ENCODE measurements at regions not wholly inside any gene's neighbourhood (a gene's known extent, or its start where the extent isn't known, plus 50 kb on each side); places are given as distances from the start of the nearest gene placed in this dataset.

DNA sequence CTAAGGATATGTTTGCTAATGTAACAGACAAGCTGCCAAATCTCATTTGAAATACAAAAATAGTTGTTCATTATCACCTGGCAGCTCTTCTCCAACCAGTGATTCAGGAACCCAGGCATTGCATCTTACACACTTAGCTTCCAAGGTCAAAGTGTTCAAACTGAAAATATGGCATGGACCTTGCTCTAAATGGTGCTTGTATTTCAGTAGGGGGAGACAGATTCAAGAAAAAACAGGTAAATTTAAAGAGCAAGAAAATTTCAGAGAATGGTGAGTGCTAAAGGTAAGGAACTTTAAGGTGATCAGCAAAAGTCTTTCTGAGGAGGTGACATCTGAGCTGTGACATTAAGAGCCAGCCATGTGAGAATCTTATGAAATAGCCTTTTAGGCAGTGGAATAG lies 82.8 kb upstream of the E2F8 start:
- ATAC-seq (no peak), DNase-seq (no peak)
- Mint-ChIP-seq H3K4me1 (no peaks in the 10 kb centered on the region), H3K27me3 (peaks cover 45% of the 10 kb centered on the region), H3K4me3 (no peak overlapping the region), H3K27ac (no peak overlapping the region), H3K36me3 (ENCODE audit: low read depth) (no peaks in the 10 kb centered on the region)
- no peaks in the 10 kb centered on the region for H3K9me3 ChIP-seq (ENCODE audit: control insufficient read depth, low read length, poor library complexity, severe bottlenecking)

DNA sequence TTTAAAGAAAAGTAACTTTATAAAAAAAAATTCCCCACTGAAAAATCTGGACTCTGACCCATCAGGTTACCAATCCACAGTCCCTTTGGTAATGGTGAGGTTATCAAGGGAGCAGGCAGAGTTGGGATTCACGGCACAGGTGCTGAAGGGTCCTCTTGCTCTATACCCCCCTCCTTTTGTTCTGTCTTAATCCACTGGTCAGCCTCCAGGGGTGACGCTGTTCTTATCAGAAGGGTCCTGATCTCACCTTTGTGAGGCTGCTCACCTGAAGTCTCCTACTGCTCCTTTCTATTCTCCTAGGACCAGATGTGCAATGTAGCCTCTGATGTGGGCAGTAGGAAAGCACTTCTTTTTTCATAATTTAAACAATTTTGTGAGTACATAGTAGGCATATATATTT lies 80.6 kb upstream of the E2F8 start:
- ATAC-seq (no peak), DNase-seq (no peak)
- H3K27ac Mint-ChIP-seq, result no peak overlapping the region
- H3K4me3 Mint-ChIP-seq, result no peak overlapping the region
- H3K9me3 ChIP-seq (ENCODE audit: control insufficient read depth, low read length, poor library complexity, severe bottlenecking), result no peaks in the 10 kb centered on the region
- no peaks in the 10 kb centered on the region for H3K4me1 Mint-ChIP-seq
- H3K36me3 Mint-ChIP-seq (ENCODE audit: low read depth), result no peaks in the 10 kb centered on the region
- H3K27me3 Mint-ChIP-seq, result peaks cover 42% of the 10 kb centered on the region

DNA sequence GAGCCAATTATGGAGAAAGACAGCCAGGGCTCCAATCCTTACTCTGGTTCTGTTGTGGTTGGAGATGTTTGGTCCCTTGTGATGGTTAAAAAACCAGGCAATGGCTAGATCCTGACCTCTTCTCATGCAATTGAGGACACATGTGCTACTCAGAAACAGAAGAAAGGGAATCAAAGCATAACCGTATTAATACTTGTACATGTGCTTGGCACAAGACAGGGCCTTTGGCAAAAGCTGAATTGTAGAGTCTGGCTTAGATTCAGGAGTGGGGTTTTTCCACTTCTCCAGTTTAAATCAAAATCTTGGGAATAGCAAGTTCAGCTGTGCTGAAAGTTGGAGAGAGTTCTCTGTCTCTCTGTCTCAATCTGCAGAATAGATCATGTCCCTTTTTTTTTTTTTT lies 80.1 kb upstream of the E2F8 start:
- Mint-ChIP-seq H3K27me3 (peaks cover 42% of the 10 kb centered on the region), H3K4me1 (no peaks in the 10 kb centered on the region), H3K4me3 (no peak overlapping the region), H3K27ac (no peak overlapping the region), H3K36me3 (ENCODE audit: low read depth) (no peaks in the 10 kb centered on the region)
- no peaks in the 10 kb centered on the region for H3K9me3 ChIP-seq (ENCODE audit: control insufficient read depth, low read length, poor library complexity, severe bottlenecking)
- ATAC-seq, result no peak
- DNase-seq, result no peak

DNA sequence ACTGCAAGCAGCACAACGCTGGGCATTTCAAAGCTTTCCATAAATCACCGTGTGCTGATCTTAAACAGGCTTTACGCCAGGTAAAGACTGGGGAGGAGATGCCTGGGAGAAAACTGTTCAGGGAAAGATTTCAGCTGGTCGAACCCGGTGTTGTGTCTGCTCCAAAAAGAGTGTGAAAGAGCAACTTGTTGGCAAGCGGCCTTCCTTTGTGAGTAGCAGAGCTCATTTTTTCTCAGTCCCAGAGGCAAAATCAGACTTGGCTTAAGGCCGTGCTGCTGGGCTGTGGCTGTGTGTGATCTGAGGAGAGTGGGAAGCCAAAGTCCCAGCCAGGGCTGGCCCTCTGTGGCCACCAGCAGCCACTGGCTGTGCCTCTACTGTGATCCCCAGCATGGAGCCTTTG lies 75.7 kb upstream of the E2F8 start:
- DNase-seq, result no peak
- Mint-ChIP-seq H3K4me1 (no peaks in the 10 kb centered on the region), H3K4me3 (no peak overlapping the region), H3K27ac (no peak overlapping the region), H3K36me3 (ENCODE audit: low read depth) (no peaks in the 10 kb centered on the region), H3K27me3 (peaks cover 22% of the 10 kb centered on the region)
- no peaks in the 10 kb centered on the region for H3K9me3 ChIP-seq (ENCODE audit: control insufficient read depth, low read length, poor library complexity, severe bottlenecking)
- no peak for ATAC-seq

DNA sequence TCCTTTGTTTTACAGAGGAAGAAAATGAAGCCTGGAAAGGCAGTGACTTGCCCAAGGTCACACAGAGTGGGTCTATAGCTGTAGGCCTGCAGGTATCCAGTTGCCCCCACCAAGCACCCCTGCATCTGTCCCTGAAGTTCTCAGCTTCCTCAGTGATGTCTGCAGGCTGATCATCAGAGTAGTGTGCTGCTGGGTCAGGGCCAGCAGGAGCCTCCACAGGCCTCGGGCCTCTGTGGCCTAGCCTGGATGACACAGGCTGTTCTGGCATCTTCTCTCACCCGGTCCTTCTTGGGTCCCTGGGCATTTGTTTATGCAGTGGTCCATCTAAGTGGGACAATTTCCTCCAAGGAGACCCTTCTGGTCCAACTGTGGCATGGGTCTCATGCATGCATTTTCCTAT lies 74.8 kb upstream of the E2F8 start:
- no peak for ATAC-seq
- Mint-ChIP-seq H3K36me3 (ENCODE audit: low read depth) (no peaks in the 10 kb centered on the region), H3K27ac (no peak overlapping the region), H3K27me3 (peaks cover 15% of the 10 kb centered on the region), H3K4me1 (no peaks in the 10 kb centered on the region), H3K4me3 (no peak overlapping the region)
- DNase-seq, result no peak
- H3K9me3 ChIP-seq (ENCODE audit: control insufficient read depth, low read length, poor library complexity, severe bottlenecking), result no peaks in the 10 kb centered on the region

DNA sequence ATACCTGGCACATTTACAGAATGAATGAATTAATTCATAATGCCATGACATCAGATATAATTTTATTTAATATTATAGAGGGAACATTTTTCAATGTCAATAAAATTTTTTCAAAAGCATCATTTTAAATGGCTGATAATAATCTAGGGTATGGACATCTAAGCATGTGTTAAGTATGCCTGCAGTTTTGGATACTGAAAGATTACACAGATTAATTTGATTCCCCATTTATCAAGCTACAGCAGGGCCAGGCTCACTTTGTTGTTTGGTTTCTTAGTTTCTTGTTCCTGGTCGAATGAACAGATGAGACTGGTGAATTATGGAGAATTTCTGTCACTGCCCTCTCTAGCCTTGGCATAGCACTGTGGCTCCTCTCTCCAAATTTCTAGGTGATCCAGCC lies 72.4 kb upstream of the E2F8 start:
- ATAC-seq (no peak), DNase-seq (no peak)
- no peaks in the 10 kb centered on the region for H3K4me1 Mint-ChIP-seq
- no peak overlapping the region for H3K4me3 Mint-ChIP-seq
- peaks cover 16% of the 10 kb centered on the region for H3K27me3 Mint-ChIP-seq
- no peaks in the 10 kb centered on the region for H3K36me3 Mint-ChIP-seq (ENCODE audit: low read depth)
- H3K27ac Mint-ChIP-seq, result no peak overlapping the region
- H3K9me3 ChIP-seq (ENCODE audit: control insufficient read depth, low read length, poor library complexity, severe bottlenecking), result no peaks in the 10 kb centered on the region

DNA sequence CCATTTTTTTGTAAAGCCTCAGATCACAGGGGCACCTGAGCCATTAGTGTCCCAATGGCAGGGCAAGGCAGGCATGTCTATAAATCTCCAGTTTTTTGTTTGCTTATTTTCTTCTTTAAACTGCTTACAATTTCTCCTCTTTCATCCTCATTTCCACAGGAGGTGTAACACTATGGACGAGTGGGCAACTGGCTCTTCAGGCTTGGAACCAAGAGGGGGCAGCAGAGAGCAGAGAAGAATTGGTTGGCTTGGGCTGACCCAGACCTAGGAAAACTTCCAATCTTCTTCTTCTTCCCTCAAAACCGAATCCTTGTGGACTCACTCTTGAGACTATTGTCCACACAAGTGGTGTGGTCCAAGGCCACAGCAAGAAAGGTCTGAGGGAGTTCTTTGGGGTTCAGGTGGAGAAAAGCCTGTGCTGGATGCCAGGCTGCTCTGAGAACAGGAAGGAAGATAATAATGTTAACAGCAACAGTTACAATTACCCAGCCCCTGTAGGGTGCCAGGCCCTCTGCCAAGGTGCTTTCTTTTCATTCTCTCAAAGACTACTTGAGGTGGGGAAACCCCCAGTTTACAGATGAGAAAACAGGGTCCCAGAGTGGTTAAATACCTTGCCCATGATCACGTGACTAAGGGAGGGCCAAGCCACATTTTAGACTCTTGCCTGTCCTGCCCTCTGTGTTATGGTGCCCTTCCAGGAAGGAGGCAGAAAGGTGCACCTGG lies 70.7 kb upstream of the E2F8 start:
- no peak for DNase-seq
- no peaks in the 10 kb centered on the region for H3K36me3 Mint-ChIP-seq (ENCODE audit: low read depth)
- H3K4me3 Mint-ChIP-seq, result no peak overlapping the region

DNA sequence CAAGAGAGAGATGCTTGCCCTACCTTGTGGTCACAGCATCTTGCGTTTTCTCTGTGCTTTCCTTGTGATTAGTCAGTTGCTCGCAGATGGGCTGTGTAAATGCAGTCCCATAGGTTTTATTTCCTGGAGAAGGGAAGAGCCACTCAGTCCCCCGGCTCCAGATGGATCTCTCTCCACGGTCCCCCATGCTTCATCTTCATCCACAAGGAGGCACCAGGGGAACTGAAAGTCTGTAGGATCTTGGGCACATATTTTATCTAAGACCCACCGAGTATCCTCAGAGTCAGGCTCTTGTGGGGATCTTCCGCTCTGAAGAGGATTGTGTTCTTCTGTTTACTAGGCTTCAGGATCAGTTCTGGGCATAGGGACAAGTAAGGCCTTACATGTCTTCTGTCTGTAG lies 66.8 kb upstream of the E2F8 start:
- Mint-ChIP-seq H3K27ac (no peak overlapping the region), H3K4me1 (no peaks in the 10 kb centered on the region), H3K4me3 (no peak overlapping the region), H3K27me3 (peaks cover 35% of the 10 kb centered on the region), H3K36me3 (ENCODE audit: low read depth) (no peaks in the 10 kb centered on the region)
- H3K9me3 ChIP-seq (ENCODE audit: control insufficient read depth, low read length, poor library complexity, severe bottlenecking), result no peaks in the 10 kb centered on the region
- DNase-seq, result no peak
- no peak for ATAC-seq

More for the DNA sequence above, 70.7 kb upstream of the E2F8 start:
- Mint-ChIP-seq H3K27ac (no peak overlapping the region), H3K4me1 (no peaks in the 10 kb centered on the region), H3K27me3 (peaks cover 29% of the 10 kb centered on the region)
- H3K9me3 ChIP-seq (ENCODE audit: control insufficient read depth, low read length, poor library complexity, severe bottlenecking), result no peaks in the 10 kb centered on the region
- ATAC-seq, result peak; percentile 39

DNA sequence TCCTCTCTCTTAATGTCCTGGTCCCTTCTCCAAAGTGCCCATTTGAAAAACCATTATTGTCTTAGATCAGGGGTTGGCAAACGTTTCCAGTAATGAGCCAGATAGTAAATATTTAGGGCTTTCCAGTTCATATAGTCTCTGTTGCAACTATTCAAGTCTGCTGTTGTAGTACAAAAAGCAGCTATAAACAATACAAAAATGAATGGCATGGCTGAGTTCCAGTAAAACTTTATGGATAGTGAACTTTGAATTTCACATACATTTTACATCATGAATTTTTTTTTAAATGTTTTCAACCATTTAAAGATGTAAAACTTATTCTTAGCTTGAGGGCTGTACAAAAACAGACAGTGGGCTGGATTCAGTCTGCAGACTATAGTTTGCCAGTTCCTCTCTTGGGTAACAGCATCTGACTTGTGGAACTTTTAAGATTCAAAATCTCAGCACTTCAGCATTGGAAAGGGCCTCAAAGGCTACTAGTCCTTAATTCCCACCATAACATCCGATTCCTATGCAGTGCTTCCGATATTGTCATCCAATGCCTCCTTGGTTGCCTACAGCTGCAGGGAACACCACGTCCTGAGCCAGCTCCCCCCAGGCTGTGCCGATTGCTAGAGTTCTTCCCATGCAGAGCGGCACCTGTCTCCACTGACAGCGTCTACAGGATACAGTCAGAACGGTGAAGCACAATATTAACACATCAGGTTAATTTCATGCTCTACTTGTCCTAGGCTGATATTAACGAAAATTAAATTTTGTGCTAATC lies 65.6 kb upstream of the E2F8 start:
- no peaks in the 10 kb centered on the region for H3K36me3 Mint-ChIP-seq (ENCODE audit: low read depth)
- ATAC-seq (no peak), DNase-seq (no peak)
- no peak overlapping the region for H3K27ac Mint-ChIP-seq
- no peaks in the 10 kb centered on the region for H3K9me3 ChIP-seq (ENCODE audit: control insufficient read depth, low read length, poor library complexity, severe bottlenecking)
- H3K4me3 Mint-ChIP-seq, result no peak overlapping the region
- H3K4me1 Mint-ChIP-seq, result no peaks in the 10 kb centered on the region
- H3K27me3 Mint-ChIP-seq, result peaks cover 40% of the 10 kb centered on the region

DNA sequence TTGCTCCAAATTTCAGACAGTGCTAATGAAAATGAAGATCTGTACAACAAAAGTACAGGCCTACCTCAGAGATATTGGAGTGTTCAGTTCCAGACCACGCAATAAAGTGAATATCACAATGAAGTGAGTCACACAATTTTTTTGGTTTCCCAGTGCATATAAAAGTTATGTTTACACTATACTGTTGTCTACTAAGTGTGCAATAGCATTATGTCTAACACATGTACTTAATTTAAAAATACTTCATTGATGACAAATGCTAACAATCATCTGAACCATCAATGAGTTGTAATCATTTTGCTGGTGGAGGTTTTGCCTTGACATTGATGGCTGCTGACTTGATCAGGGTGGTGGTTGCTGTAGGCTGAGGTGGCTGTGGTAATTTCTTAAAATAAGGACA lies 60.6 kb upstream of the E2F8 start:
- ATAC-seq (no peak), DNase-seq (no peak)
- no peaks in the 10 kb centered on the region for H3K4me1 Mint-ChIP-seq
- H3K27me3 Mint-ChIP-seq, result peaks cover 43% of the 10 kb centered on the region
- no peaks in the 10 kb centered on the region for H3K36me3 Mint-ChIP-seq (ENCODE audit: low read depth)
- H3K27ac Mint-ChIP-seq, result no peak overlapping the region
- H3K4me3 Mint-ChIP-seq, result no peak overlapping the region
- no peaks in the 10 kb centered on the region for H3K9me3 ChIP-seq (ENCODE audit: control insufficient read depth, low read length, poor library complexity, severe bottlenecking)

DNA sequence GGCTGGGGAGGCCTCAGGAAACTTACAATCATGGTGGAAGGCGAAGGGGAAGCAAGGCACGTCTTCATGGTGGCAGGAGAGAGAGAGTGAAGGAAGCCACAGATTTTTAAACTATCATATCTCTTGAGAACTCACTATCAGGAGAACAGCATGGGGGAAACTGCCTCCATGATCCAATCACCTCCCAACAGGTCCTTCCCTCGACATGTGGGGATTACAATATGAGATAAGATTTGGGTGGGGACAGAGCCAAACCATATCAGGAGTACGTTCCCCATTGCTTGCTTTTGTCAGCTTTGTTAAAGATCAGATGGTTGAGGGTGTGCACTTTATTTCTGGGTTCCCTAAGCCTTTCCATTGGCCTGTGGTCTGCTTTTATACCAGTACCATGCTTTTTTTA lies 53.7 kb upstream of the E2F8 start:
- H3K27me3 Mint-ChIP-seq, result peaks cover 63% of the 10 kb centered on the region
- no peaks in the 10 kb centered on the region for H3K36me3 Mint-ChIP-seq (ENCODE audit: low read depth)

DNA sequence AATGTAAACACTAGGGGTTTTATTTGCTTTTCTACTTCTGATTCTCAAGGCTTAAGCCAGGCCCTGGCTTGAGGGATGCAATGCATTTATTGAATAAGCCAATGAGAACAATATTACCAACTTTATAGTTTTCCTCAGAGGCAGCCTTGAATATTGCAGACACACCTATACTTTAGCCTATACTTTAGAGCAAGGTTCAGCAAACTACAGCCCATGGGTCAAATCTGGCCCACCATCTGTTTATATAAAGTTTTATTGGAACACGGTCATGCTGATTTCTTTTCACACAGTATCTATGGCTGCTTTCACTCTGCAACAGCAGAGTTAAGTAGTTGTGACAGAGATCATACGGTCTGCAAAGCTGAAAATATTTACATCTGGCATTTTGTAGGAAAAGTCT lies 50.3 kb upstream of the E2F8 start:
- Mint-ChIP-seq H3K36me3 (ENCODE audit: low read depth) (no peaks in the 10 kb centered on the region), H3K4me1 (no peaks in the 10 kb centered on the region), H3K4me3 (no peak overlapping the region), H3K27ac (no peak overlapping the region), H3K27me3 (peaks cover 50% of the 10 kb centered on the region)
- H3K9me3 ChIP-seq (ENCODE audit: control insufficient read depth, low read length, poor library complexity, severe bottlenecking), result no peaks in the 10 kb centered on the region
- ATAC-seq (no peak), DNase-seq (no peak)

More for the DNA sequence above, 53.7 kb upstream of the E2F8 start:
- H3K4me1 Mint-ChIP-seq, result no peaks in the 10 kb centered on the region
- H3K9me3 ChIP-seq (ENCODE audit: control insufficient read depth, low read length, poor library complexity, severe bottlenecking), result no peaks in the 10 kb centered on the region
- H3K4me3 Mint-ChIP-seq, result no peak overlapping the region
- DNase-seq, result no peak
- H3K27ac Mint-ChIP-seq, result no peak overlapping the region
- ATAC-seq, result no peak

All from T-helper 17 cell (primary cell).